OCI-LY7 (cell line): ENCODE measurements at regions not wholly inside any gene's neighbourhood (a gene's known extent, or its start where the extent isn't known, plus 50 kb on each side); places are given as distances from the start of the nearest gene placed in this dataset.

Experiments used
- CTCF ChIP-seq: fragments of 200-600 bp; sonication (generic); conservative IDR thresholded peaks from 2 replicates; pipeline ENCODE4 v1.5.1; 2014; ENCODE audit warnings: mild to moderate bottlenecking, antibody characterized with exemption, low read length, moderate library complexity, mixed read lengths
- EZH2phosphoT487 ChIP-seq: fragments of 200-600 bp; sonication (generic); IDR thresholded peaks from 2 replicates; pipeline ENCODE4 v1.6.1; 2018; ENCODE audit warnings: low read depth, borderline replicate concordance, mild to moderate bottlenecking, mixed run types, antibody characterized with exemption, low read length, moderate library complexity, mixed read lengths

GRCh38 chr3:30970183-30970582 lies 75.7 kb upstream of the GADL1 start:
- peak; percentile 61 for TF ChIP-seq CTCF
- no peak for TF ChIP-seq EZH2phosphoT487
